ENCODE measurements at regions not wholly inside any gene's neighbourhood (a gene's known extent, or its start where the extent isn't known, plus 50 kb on each side); places are given as distances from the start of the nearest gene placed in this dataset.

DNA sequence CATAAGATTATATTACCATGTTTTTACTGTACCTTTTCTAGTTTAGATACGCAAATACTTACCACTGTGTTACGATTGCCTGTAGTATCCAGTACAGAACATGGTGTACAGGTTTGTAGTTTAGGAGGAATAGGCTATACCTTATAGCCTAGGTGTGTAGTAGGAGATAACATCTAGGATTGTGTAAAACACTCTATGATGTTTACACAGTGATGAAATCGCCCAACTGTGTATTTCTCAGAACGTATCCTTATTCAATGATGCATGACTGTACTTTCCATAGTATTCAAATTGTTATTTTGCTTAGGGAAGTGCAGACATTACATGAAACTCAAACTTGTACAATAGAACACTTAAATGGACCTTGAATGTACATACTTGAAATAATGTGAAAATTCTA lies 188.1 kb upstream of the PDGFD start:
- Histone ChIP-seq H3K9ac (ENCODE audit: low read length in 2 of 2) (no peak overlapping the region), H3K27ac (ENCODE audit: low read length) (no peak overlapping the region), H3K9me3 (ENCODE audit: control insufficient read depth in 2 of 2, low read length in 2 of 2) (no peaks in the 10 kb centered on the region), H3K4me1 (ENCODE audit: control insufficient read depth, insufficient read depth, low read length) (no peaks in the 10 kb centered on the region), H3K27me3 (ENCODE audit: control insufficient read depth in 1 of 2, insufficient read depth in 2 of 2, low read length in 2 of 2) (no peaks in the 10 kb centered on the region), H3K4me3 (ENCODE audit: low read length in 2 of 2) (no peak overlapping the region), H3K36me3 (ENCODE audit: control insufficient read depth in 2 of 2, insufficient read depth in 2 of 2, low read length in 2 of 2) (no peaks in the 10 kb centered on the region)

GRCh38 chr11:104343578-104343977 lies 179.6 kb upstream of the PDGFD start:
- Histone ChIP-seq H3K9ac (ENCODE audit: low read length in 2 of 2) (no peak overlapping the region), H3K9me3 (ENCODE audit: control insufficient read depth in 2 of 2, low read length in 2 of 2) (no peaks in the 10 kb centered on the region), H3K27me3 (ENCODE audit: control insufficient read depth in 1 of 2, insufficient read depth in 2 of 2, low read length in 2 of 2) (no peaks in the 10 kb centered on the region), H3K4me1 (ENCODE audit: control insufficient read depth, insufficient read depth, low read length) (no peaks in the 10 kb centered on the region), H3K36me3 (ENCODE audit: control insufficient read depth in 2 of 2, insufficient read depth in 2 of 2, low read length in 2 of 2) (no peaks in the 10 kb centered on the region), H3K4me3 (ENCODE audit: low read length in 2 of 2) (no peak overlapping the region), H3K27ac (ENCODE audit: low read length) (no peak overlapping the region)

DNA sequence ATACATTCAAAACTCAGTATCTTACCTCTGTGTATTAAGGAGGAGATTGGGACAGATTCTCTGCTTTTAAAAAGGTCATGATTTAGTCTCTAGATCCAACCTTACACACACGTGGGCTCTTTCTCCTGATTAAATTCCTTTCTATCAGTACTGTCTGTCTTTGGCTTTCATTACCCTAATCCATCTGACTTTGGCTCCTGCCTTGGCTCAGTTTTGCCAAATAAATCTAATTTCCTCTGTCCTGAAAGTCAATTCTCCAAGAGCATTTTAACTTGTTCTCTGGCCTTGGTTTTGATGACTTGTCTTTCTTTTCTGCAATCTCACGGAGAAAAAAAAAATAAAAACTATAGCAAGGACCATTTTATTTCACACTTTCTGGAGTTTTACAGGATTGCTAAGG lies 176.6 kb upstream of the PDGFD start:
- Histone ChIP-seq H3K9ac (ENCODE audit: low read length in 2 of 2) (no peak overlapping the region), H3K4me1 (ENCODE audit: control insufficient read depth, insufficient read depth, low read length) (no peaks in the 10 kb centered on the region), H3K4me3 (ENCODE audit: low read length in 2 of 2) (no peak overlapping the region), H3K9me3 (ENCODE audit: control insufficient read depth in 2 of 2, low read length in 2 of 2) (no peaks in the 10 kb centered on the region), H3K27me3 (ENCODE audit: control insufficient read depth in 1 of 2, insufficient read depth in 2 of 2, low read length in 2 of 2) (no peaks in the 10 kb centered on the region), H3K27ac (ENCODE audit: low read length) (no peak overlapping the region), H3K36me3 (ENCODE audit: control insufficient read depth in 2 of 2, insufficient read depth in 2 of 2, low read length in 2 of 2) (no peaks in the 10 kb centered on the region)

- no peak overlapping the region for H3K4me3 ChIP-seq (ENCODE audit: low read length in 2 of 2)
- no peaks in the 10 kb centered on the region for H3K27me3 ChIP-seq (ENCODE audit: control insufficient read depth in 1 of 2, insufficient read depth in 2 of 2, low read length in 2 of 2)
- H3K4me1 ChIP-seq (ENCODE audit: control insufficient read depth, insufficient read depth, low read length), result no peaks in the 10 kb centered on the region
- no peak overlapping the region for H3K27ac ChIP-seq (ENCODE audit: low read length)
- H3K36me3 ChIP-seq (ENCODE audit: control insufficient read depth in 2 of 2, insufficient read depth in 2 of 2, low read length in 2 of 2), result no peaks in the 10 kb centered on the region
- no peak overlapping the region for H3K9ac ChIP-seq (ENCODE audit: low read length in 2 of 2)
- no peaks in the 10 kb centered on the region for H3K9me3 ChIP-seq (ENCODE audit: control insufficient read depth in 2 of 2, low read length in 2 of 2)
These were observed 175.5 kb upstream of the PDGFD start for GRCh38 chr11:104339380-104339831.

DNA sequence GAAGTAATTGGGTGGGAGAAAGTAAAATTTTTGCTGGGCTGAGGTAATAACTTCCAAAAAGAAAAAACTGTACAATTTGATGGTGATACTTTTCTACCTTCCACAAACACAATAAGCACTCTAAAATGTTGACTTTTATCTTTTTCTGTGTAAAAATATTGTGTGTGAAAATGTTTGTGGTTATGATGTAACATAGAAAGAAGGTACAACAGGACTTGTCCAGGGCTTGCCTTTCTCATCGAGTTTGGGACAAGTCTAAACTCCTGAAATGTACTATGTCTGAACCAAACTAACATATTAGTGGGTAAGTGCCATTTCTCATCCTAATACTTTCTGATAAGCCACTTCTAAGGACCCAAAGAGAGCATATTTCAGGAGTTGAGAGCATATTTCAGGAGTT lies 174.2 kb upstream of the PDGFD start:
- no peaks in the 10 kb centered on the region for H3K36me3 ChIP-seq (ENCODE audit: control insufficient read depth in 2 of 2, insufficient read depth in 2 of 2, low read length in 2 of 2)
- H3K27me3 ChIP-seq (ENCODE audit: control insufficient read depth in 1 of 2, insufficient read depth in 2 of 2, low read length in 2 of 2), result no peaks in the 10 kb centered on the region
- no peak overlapping the region for H3K9ac ChIP-seq (ENCODE audit: low read length in 2 of 2)
- H3K4me1 ChIP-seq (ENCODE audit: control insufficient read depth, insufficient read depth, low read length), result no peaks in the 10 kb centered on the region
- no peak overlapping the region for H3K4me3 ChIP-seq (ENCODE audit: low read length in 2 of 2)
- no peaks in the 10 kb centered on the region for H3K9me3 ChIP-seq (ENCODE audit: control insufficient read depth in 2 of 2, low read length in 2 of 2)
- H3K27ac ChIP-seq (ENCODE audit: low read length), result no peak overlapping the region

GRCh38 chr11:104337273-104337672 lies 173.3 kb upstream of the PDGFD start:
- no peak overlapping the region for H3K4me3 ChIP-seq (ENCODE audit: low read length in 2 of 2)
- no peaks in the 10 kb centered on the region for H3K4me1 ChIP-seq (ENCODE audit: control insufficient read depth, insufficient read depth, low read length)
- no peak overlapping the region for H3K27ac ChIP-seq (ENCODE audit: low read length)
- H3K36me3 ChIP-seq (ENCODE audit: control insufficient read depth in 2 of 2, insufficient read depth in 2 of 2, low read length in 2 of 2), result no peaks in the 10 kb centered on the region
- H3K27me3 ChIP-seq (ENCODE audit: control insufficient read depth in 1 of 2, insufficient read depth in 2 of 2, low read length in 2 of 2), result no peaks in the 10 kb centered on the region
- no peaks in the 10 kb centered on the region for H3K9me3 ChIP-seq (ENCODE audit: control insufficient read depth in 2 of 2, low read length in 2 of 2)
- no peak overlapping the region for H3K9ac ChIP-seq (ENCODE audit: low read length in 2 of 2)

DNA sequence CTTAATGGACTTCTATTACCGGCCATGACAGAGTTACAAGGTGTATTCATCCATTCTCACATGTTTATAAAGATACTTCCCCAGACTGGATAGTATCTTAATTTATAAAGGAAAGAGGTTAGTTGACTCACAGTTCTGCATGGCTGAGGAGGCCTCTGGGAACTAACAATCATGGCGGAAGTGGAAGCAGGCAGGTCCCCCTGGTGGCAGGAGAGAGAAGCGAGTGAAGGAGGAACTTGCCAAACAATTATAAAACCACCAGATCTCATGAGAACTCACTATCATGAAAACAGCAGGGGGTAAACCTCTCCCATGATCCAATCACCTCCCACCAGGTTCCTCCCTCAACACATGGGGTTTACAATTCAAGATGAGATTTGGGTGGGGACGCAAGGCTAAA lies 170.0 kb upstream of the PDGFD start:
- no peaks in the 10 kb centered on the region for H3K9me3 ChIP-seq (ENCODE audit: control insufficient read depth in 2 of 2, low read length in 2 of 2)
- H3K4me1 ChIP-seq (ENCODE audit: control insufficient read depth, insufficient read depth, low read length), result no peaks in the 10 kb centered on the region
- H3K36me3 ChIP-seq (ENCODE audit: control insufficient read depth in 2 of 2, insufficient read depth in 2 of 2, low read length in 2 of 2), result no peaks in the 10 kb centered on the region
- H3K27ac ChIP-seq (ENCODE audit: low read length), result no peak overlapping the region
- no peak overlapping the region for H3K4me3 ChIP-seq (ENCODE audit: low read length in 2 of 2)
- no peaks in the 10 kb centered on the region for H3K27me3 ChIP-seq (ENCODE audit: control insufficient read depth in 1 of 2, insufficient read depth in 2 of 2, low read length in 2 of 2)
- H3K9ac ChIP-seq (ENCODE audit: low read length in 2 of 2), result no peak overlapping the region

DNA sequence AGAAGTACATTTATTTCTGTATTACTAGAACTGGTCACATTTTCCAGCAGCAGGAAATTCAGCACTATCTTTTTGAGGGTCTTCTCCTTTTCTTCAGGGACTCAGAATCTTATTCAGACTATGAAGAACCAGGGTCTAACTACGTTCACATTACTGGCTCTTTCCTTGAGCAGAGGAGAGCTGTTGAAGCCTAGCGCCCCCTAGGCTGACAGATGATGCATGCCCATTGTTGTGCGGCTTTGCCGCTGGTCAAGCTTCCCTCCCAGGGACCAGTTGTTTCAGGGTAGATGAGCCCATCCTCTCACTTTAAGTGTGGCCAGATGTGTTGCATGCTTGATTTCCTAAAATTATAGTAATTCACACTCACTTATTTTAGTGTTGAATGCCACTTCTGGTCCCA lies 168.2 kb upstream of the PDGFD start:
- Histone ChIP-seq H3K4me1 (ENCODE audit: control insufficient read depth, insufficient read depth, low read length) (no peaks in the 10 kb centered on the region), H3K4me3 (ENCODE audit: low read length in 2 of 2) (no peak overlapping the region), H3K9me3 (ENCODE audit: control insufficient read depth in 2 of 2, low read length in 2 of 2) (no peaks in the 10 kb centered on the region), H3K36me3 (ENCODE audit: control insufficient read depth in 2 of 2, insufficient read depth in 2 of 2, low read length in 2 of 2) (no peaks in the 10 kb centered on the region), H3K27ac (ENCODE audit: low read length) (no peak overlapping the region), H3K9ac (ENCODE audit: low read length in 2 of 2) (no peak overlapping the region), H3K27me3 (ENCODE audit: control insufficient read depth in 1 of 2, insufficient read depth in 2 of 2, low read length in 2 of 2) (no peaks in the 10 kb centered on the region)

DNA sequence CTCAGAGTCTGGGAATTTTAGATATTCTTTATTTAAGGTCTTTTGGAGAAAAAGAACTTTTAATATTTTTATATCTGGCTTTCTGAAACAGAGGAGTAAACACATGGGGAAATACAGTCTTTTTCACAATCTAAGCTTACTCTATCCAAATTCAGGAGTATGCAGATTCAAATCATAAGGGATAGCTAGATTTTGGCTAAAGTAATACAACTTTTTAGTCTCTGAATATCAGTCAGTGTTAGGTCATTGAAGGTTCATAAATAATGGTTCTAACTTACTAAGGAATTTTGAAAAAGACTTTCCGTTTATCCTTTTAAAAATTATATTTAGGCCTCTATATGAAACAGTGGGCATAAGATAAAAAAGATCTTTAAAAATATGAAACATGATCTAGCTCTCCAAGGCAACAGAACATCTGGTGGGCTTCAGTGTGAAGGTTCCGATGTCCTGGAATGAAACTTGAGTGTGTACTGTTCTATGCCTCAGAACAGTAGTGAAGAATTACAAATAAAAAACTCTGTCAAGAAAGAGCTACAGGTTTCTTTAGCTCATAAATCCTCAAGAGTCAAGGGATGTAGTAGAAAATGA lies 165.2 kb upstream of the PDGFD start:
- no peak overlapping the region for H3K27ac ChIP-seq (ENCODE audit: low read length)
- H3K9ac ChIP-seq (ENCODE audit: low read length in 2 of 2), result no peak overlapping the region
- H3K36me3 ChIP-seq (ENCODE audit: control insufficient read depth in 2 of 2, insufficient read depth in 2 of 2, low read length in 2 of 2), result no peaks in the 10 kb centered on the region
- no peak overlapping the region for H3K4me3 ChIP-seq (ENCODE audit: low read length in 2 of 2)
- H3K27me3 ChIP-seq (ENCODE audit: control insufficient read depth in 1 of 2, insufficient read depth in 2 of 2, low read length in 2 of 2), result no peaks in the 10 kb centered on the region
- H3K9me3 ChIP-seq (ENCODE audit: control insufficient read depth in 2 of 2, low read length in 2 of 2), result no peaks in the 10 kb centered on the region
- H3K4me1 ChIP-seq (ENCODE audit: control insufficient read depth, insufficient read depth, low read length), result no peaks in the 10 kb centered on the region

- H3K9me3 ChIP-seq (ENCODE audit: control insufficient read depth in 2 of 2, low read length in 2 of 2), result no peaks in the 10 kb centered on the region
- no peak overlapping the region for H3K4me3 ChIP-seq (ENCODE audit: low read length in 2 of 2)
- H3K27me3 ChIP-seq (ENCODE audit: control insufficient read depth in 1 of 2, insufficient read depth in 2 of 2, low read length in 2 of 2), result no peaks in the 10 kb centered on the region
- no peak overlapping the region for H3K27ac ChIP-seq (ENCODE audit: low read length)
- no peaks in the 10 kb centered on the region for H3K36me3 ChIP-seq (ENCODE audit: control insufficient read depth in 2 of 2, insufficient read depth in 2 of 2, low read length in 2 of 2)
- H3K9ac ChIP-seq (ENCODE audit: low read length in 2 of 2), result no peak overlapping the region
- no peaks in the 10 kb centered on the region for H3K4me1 ChIP-seq (ENCODE audit: control insufficient read depth, insufficient read depth, low read length)
These were observed 164.6 kb upstream of the PDGFD start for GRCh38 chr11:104328512-104328907.

DNA sequence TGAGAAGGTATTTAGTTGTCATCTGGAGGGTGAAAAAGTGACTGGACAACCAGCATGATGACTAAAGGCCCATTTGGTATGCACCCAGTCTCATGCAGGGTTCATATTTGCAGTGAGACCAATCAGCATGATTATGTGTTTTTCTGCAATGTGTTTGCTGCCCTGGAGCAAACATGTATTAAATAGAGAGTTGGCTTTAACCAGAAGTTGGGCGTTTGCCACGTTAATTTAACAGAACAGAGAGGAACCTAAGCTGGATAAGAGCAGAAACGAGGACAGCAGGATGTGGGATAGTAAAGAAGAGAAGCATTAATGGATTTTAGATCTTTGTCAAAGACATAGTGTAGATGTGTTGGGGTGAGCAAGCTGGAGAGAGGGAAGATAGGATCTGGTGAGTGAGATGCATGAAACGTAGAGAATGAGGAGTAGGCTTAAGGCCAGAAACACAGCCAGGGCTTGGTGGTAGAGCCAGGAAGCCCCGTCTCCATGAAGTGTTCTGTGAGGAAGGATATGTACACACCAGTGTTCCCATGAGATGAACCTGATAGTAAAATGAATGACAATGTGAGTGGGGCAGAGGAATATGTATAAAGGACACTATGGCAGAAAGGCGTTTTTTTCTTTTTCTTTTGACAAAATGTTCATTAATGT lies 164.0 kb upstream of the PDGFD start:
- Histone ChIP-seq H3K27me3 (ENCODE audit: control insufficient read depth in 1 of 2, insufficient read depth in 2 of 2, low read length in 2 of 2) (no peaks in the 10 kb centered on the region), H3K27ac (ENCODE audit: low read length) (no peak overlapping the region), H3K4me1 (ENCODE audit: control insufficient read depth, insufficient read depth, low read length) (no peaks in the 10 kb centered on the region), H3K9ac (ENCODE audit: low read length in 2 of 2) (no peak overlapping the region), H3K4me3 (ENCODE audit: low read length in 2 of 2) (no peak overlapping the region), H3K9me3 (ENCODE audit: control insufficient read depth in 2 of 2, low read length in 2 of 2) (no peaks in the 10 kb centered on the region), H3K36me3 (ENCODE audit: control insufficient read depth in 2 of 2, insufficient read depth in 2 of 2, low read length in 2 of 2) (no peaks in the 10 kb centered on the region)
